HEK293T (cell line): ENCODE measurements at regions not wholly inside any gene's neighbourhood (a gene's known extent, or its start where the extent isn't known, plus 50 kb on each side); places are given as distances from the start of the nearest gene placed in this dataset.
A peak's percentile ranks its signal among the peaks of the same experiment; 100 is the strongest.

Source experiments
- CTCF ChIA-PET: fragments of 350-600 bp; formaldehyde crosslinking; extraction: SDS; loops from one replicate; lab custom pipeline; 2021; ENCODE audit warnings: antibody characterized with exemption, inconsistent platforms; lab: Yijun Ruan, JAX
- POLR2A ChIA-PET: fragments of 350-600 bp; formaldehyde crosslinking; extraction: SDS; loops from one replicate; lab custom pipeline; 2020; ENCODE audit warnings: antibody characterized with exemption, inconsistent platforms; lab: Yijun Ruan, JAX
- DNase-seq: peaks from one replicate; pipeline ENCODE4 v3.0.0; 2012; ENCODE audit warnings: mixed read lengths; ENCODE audit errors: extremely low spot score
- ARNT ChIP-seq: fragments of 450-650 bp; IDR thresholded peaks from 2 replicates; pipeline ENCODE4 v1.6.1; 2017; ENCODE audit warnings: mild to moderate bottlenecking
- BHLHE40 ChIP-seq: fragments of 450-650 bp; IDR thresholded peaks from 2 replicates; pipeline ENCODE4 v1.6.1; 2016; ENCODE audit warnings: mild to moderate bottlenecking, moderate library complexity, borderline replicate concordance
- CTBP1 ChIP-seq: fragments of 450-650 bp; IDR thresholded peaks from 2 replicates; pipeline ENCODE4 v1.6.1; 2016; ENCODE audit warnings: borderline replicate concordance
- ELF4 ChIP-seq: fragments of 450-650 bp; IDR thresholded peaks from 2 replicates; pipeline ENCODE4 v1.6.1; 2017; ENCODE audit warnings: antibody characterized with exemption
- FOXA1 ChIP-seq: fragments of 450-650 bp; IDR thresholded peaks from 2 replicates; pipeline ENCODE4 v1.6.1; 2016; ENCODE audit warnings: mild to moderate bottlenecking
- FOXK2 ChIP-seq: fragments of 450-650 bp; IDR thresholded peaks from 2 replicates; pipeline ENCODE4 v1.6.1; 2016; ENCODE audit warnings: mild to moderate bottlenecking
- FOXM1 ChIP-seq: fragments of 450-650 bp; IDR thresholded peaks from 2 replicates; pipeline ENCODE4 v1.6.1; 2017; ENCODE audit warnings: mild to moderate bottlenecking, borderline replicate concordance
- HDGF ChIP-seq: fragments of 450-650 bp; IDR thresholded peaks from 2 replicates; pipeline ENCODE4 v1.6.1; 2017; ENCODE audit warnings: antibody characterized with exemption, borderline replicate concordance
- L3MBTL2 ChIP-seq: fragments of 450-650 bp; conservative IDR thresholded peaks from 2 replicates; pipeline ENCODE4 v1.6.1; 2016; ENCODE audit warnings: mild to moderate bottlenecking
- LEF1 ChIP-seq: fragments of 450-650 bp; IDR thresholded peaks from 2 replicates; pipeline ENCODE4 v1.6.1; 2017; ENCODE audit warnings: mild to moderate bottlenecking, borderline replicate concordance
- NFRKB ChIP-seq: fragments of 450-650 bp; IDR thresholded peaks from 2 replicates; pipeline ENCODE4 v1.6.1; 2016; ENCODE audit warnings: mild to moderate bottlenecking, moderate library complexity
- PKNOX1 ChIP-seq: fragments of 450-650 bp; IDR thresholded peaks from 2 replicates; pipeline ENCODE4 v1.6.1; 2016
- SP1 ChIP-seq: fragments of 450-650 bp; IDR thresholded peaks from 2 replicates; pipeline ENCODE4 v1.6.1; 2017
- SUZ12 ChIP-seq: fragments of 450-650 bp; IDR thresholded peaks from 2 replicates; pipeline ENCODE4 v1.6.1; 2016; ENCODE audit warnings: mild to moderate bottlenecking
- TARDBP ChIP-seq: fragments of 450-650 bp; IDR thresholded peaks from 2 replicates; pipeline ENCODE4 v1.6.1; 2016
- ZNF384 ChIP-seq: fragments of 450-650 bp; IDR thresholded peaks from 2 replicates; pipeline ENCODE4 v1.6.1; 2016

- POLR2A ChIA-PET = no interaction called here
- CTCF ChIA-PET = no interaction called here
- TF ChIP-seq SUZ12 (no peak), BHLHE40 (no peak), ELF4 (no peak), HDGF (no peak), NFRKB (no peak)
- DNase-seq = no peak
Measured at GRCh38 chr2:3008561-3008960, 369.1 kb downstream of the EIPR1 start.

GRCh38 chr2:3007135-3007534, 370.5 kb downstream of the EIPR1 start:
- no peak for DNase-seq
- POLR2A ChIA-PET = no interaction called here
- TF ChIP-seq CTBP1 (no peak), FOXK2 (no peak), HDGF (no peak), PKNOX1 (no peak)
- CTCF ChIA-PET = no interaction called here

- no peak for DNase-seq
- ChIA-PET POLR2A (no interaction called here), CTCF (no interaction called here)
- TF ChIP-seq LEF1 (no peak), L3MBTL2 (no peak), SUZ12 (no peak), CTBP1 (no peak), NFRKB (no peak), ARNT (no peak)
Measured at GRCh38 chr2:3005859-3006501, 371.6 kb downstream of the EIPR1 start.

GRCh38 chr2:3001615-3002560, 375.7 kb downstream of the EIPR1 start:
- ChIA-PET POLR2A (no interaction called here), CTCF (no interaction called here)
- DNase-seq = peak; percentile 41
- TF ChIP-seq BHLHE40 (no peak), PKNOX1 (0 out of 2 replicates have a peak, but pooled peaks have one; percentile 19)

- ChIA-PET CTCF (no interaction called here), POLR2A (no interaction called here)
- TF ChIP-seq FOXM1 = no peak
- TF ChIP-seq BHLHE40 = no peak
- TF ChIP-seq FOXA1 = no peak
- no peak for TF ChIP-seq SUZ12
- TF ChIP-seq PKNOX1 = no peak
- TF ChIP-seq ZNF384 = no peak
- no peak for TF ChIP-seq TARDBP
- no peak for TF ChIP-seq FOXK2
- TF ChIP-seq LEF1 = no peak
- no peak for TF ChIP-seq ELF4
- TF ChIP-seq SP1 = no peak
- TF ChIP-seq L3MBTL2 = no peak
- no peak for TF ChIP-seq CTBP1
- TF ChIP-seq HDGF = no peak
- no peak for TF ChIP-seq NFRKB
- no peak for TF ChIP-seq ARNT
- DNase-seq = no peak
Measured at GRCh38 chr2:3000968-3001367, 376.6 kb downstream of the EIPR1 start.

- TF ChIP-seq HDGF (no peak), L3MBTL2 (no peak), FOXK2 (no peak), TARDBP (no peak), ARNT (no peak), FOXM1 (no peak), PKNOX1 (no peak), ELF4 (no peak), FOXA1 (no peak), NFRKB (no peak), SP1 (no peak), LEF1 (no peak), ZNF384 (no peak), SUZ12 (no peak), CTBP1 (no peak), BHLHE40 (no peak)
- CTCF ChIA-PET = no interaction called here
- POLR2A ChIA-PET = no interaction called here
- no peak for DNase-seq
Measured at GRCh38 chr2:3000125-3000524, 377.5 kb downstream of the EIPR1 start.
